OCI-M1 (cell line): ENCODE measurements at regions not wholly inside any gene's neighbourhood (a gene's known extent, or its start where the extent isn't known, plus 50 kb on each side); places are given as distances from the start of the nearest gene placed in this dataset.

Experiments used
- DNase-seq: peaks from one replicate; lab custom pipeline; 2025; lab: John Stamatoyannopoulos, UW

- peak; percentile 50 for DNase-seq
Measured at GRCh38 chrX:109842611-109843010, 109.6 kb upstream of the ACSL4 start.

GRCh38 chrX:109843963-109844751 is 111.1 kb upstream of the ACSL4 start:
- DNase-seq = peak; percentile 26

- DNase-seq = no peak
Measured at GRCh38 chrX:109844986-109845385, 111.9 kb upstream of the ACSL4 start.

- no peak for DNase-seq
Measured at GRCh38 chrX:109845996-109846395, 112.9 kb upstream of the ACSL4 start.

- DNase-seq = peak; percentile 65
Measured at GRCh38 chrX:109847257-109848187, 114.5 kb upstream of the ACSL4 start.

- DNase-seq = peak; percentile 80
Measured at GRCh38 chrX:109848461-109849050, 115.5 kb upstream of the ACSL4 start.

GRCh38 chrX:109854096-109854495 is 121.0 kb upstream of the ACSL4 start:
- no peak for DNase-seq

GRCh38 chrX:109855501-109855900 is 122.4 kb upstream of the ACSL4 start:
- DNase-seq = peak; percentile 47

- peak; percentile 61 for DNase-seq
Measured at GRCh38 chrX:109856974-109857373, 123.9 kb upstream of the ACSL4 start.

GRCh38 chrX:109857584-109858228 is 124.6 kb upstream of the ACSL4 start:
- no peak for DNase-seq

GRCh38 chrX:109858602-109859341 is 125.7 kb upstream of the ACSL4 start:
- no peak for DNase-seq

GRCh38 chrX:109859651-109860050 is 126.6 kb upstream of the ACSL4 start:
- peak; percentile 81 for DNase-seq

GRCh38 chrX:109862433-109862832 is 129.4 kb upstream of the ACSL4 start:
- no peak for DNase-seq

- DNase-seq = no peak
Measured at GRCh38 chrX:109863811-109864210, 130.8 kb upstream of the ACSL4 start.

- DNase-seq = no peak
Measured at GRCh38 chrX:109871121-109871888, 131.6 kb upstream of the TMEM164 start.

GRCh38 chrX:109872021-109872732 is 130.7 kb upstream of the TMEM164 start:
- DNase-seq = no peak

GRCh38 chrX:109873574-109873973 is 129.3 kb upstream of the TMEM164 start:
- DNase-seq = no peak

GRCh38 chrX:109873983-109874382 is 128.9 kb upstream of the TMEM164 start:
- no peak for DNase-seq

GRCh38 chrX:109874548-109874947 is 128.4 kb upstream of the TMEM164 start:
- DNase-seq = no peak

GRCh38 chrX:109875831-109876230 is 127.1 kb upstream of the TMEM164 start:
- DNase-seq = no peak
